ENCODE measurements at regions not wholly inside any gene's neighbourhood (a gene's known extent, or its start where the extent isn't known, plus 50 kb on each side); places are given as distances from the start of the nearest gene placed in this dataset.

GRCh38 chr2:193943406-193943960 lies 1713.5 kb upstream of the SLC39A10 start:
- TF ChIP-seq POLR2AphosphoS5 (IDR thresholded peaks at IDR 0.05): no peak
- TF ChIP-seq POLR2A (IDR thresholded peaks at IDR 0.05): no peak

All from spleen (tissue), 3 donors.